Upper lobe of left lung (tissue), 6 donors: ENCODE measurements at regions not wholly inside any gene's neighbourhood (a gene's known extent, or its start where the extent isn't known, plus 50 kb on each side); places are given as distances from the start of the nearest gene placed in this dataset.
A peak's percentile ranks its signal among the peaks of the same experiment; 100 is the strongest.

ENCODE experiments used
- ATAC-seq, 2 donors: fragments of 200-7000 bp; cut with Tn5 transposase; one replicate each; pipeline ENCODE4 v1.9.1; 2022; ENCODE audit warnings: mild to moderate bottlenecking in 2 of 2, moderate library complexity in 2 of 2; ENCODE audit not compliant: low FRiP score in 2 of 2
- DNase-seq, 2 donors: peaks; one replicate each; pipeline ENCODE4 v3.0.0-alpha.2; 2019 to 2020
- H3K27ac ChIP-seq, 4 donors: fragments of 200-600 bp; sonication (generic); one replicate each; pipeline ENCODE4 v1.5.1; 2016 to 2019
- H3K27me3 ChIP-seq, 4 donors: fragments of 200-600 bp; sonication (generic); one replicate each; pipeline ENCODE4 v1.5.1; 2017 to 2019
- H3K36me3 ChIP-seq, 4 donors: fragments of 200-600 bp; sonication (generic); one replicate each; pipeline ENCODE4 v1.5.1; 2016 to 2019
- H3K4me1 ChIP-seq, 4 donors: fragments of 200-600 bp; sonication (generic); one replicate each; pipeline ENCODE4 v1.5.1; 2018 to 2019
- H3K4me3 ChIP-seq, 4 donors: fragments of 200-600 bp; sonication (generic); one replicate each; pipeline ENCODE4 v1.5.1; 2017 to 2019; ENCODE audit warnings: mild to moderate bottlenecking in 2 of 4, moderate library complexity in 1 of 4
- H3K9me3 ChIP-seq, 4 donors: fragments of 200-600 bp; sonication (generic); one replicate each; pipeline ENCODE4 v1.5.1; 2018 to 2019
- CTCF ChIP-seq, 6 experiments: fragments of 450-650 bp in 4 of 6; fragments of 200-600 bp in 2 of 6; sonication (generic) in 2 of 6; IDR thresholded peaks; one replicate each; pipeline ENCODE4 v1.5.1; 2016 to 2019; ENCODE audit warnings: antibody characterized with exemption in 6 of 6
- EP300 ChIP-seq, 4 donors: sonication (generic); formaldehyde crosslinking; IDR thresholded peaks; one replicate each; pipeline ENCODE4 v1.5.1; 2017; ENCODE audit warnings: antibody characterized with exemption in 4 of 4, control low read depth in 2 of 4
- POLR2A ChIP-seq, 4 donors: fragments of 450-650 bp; IDR thresholded peaks; one replicate each; pipeline ENCODE4 v1.5.1; 2016 to 2017; ENCODE audit warnings: antibody characterized with exemption in 4 of 4, mild to moderate bottlenecking in 2 of 4
- POLR2AphosphoS5 ChIP-seq, 2 donors: sonication (generic); formaldehyde crosslinking; IDR thresholded peaks; one replicate each; pipeline ENCODE4 v1.5.1; 2017; ENCODE audit warnings: antibody characterized with exemption in 2 of 2
- WGBS, 2 donors: methylation state at CpG; one replicate each; pipeline ENCODE4 v1.1.5; 2017 to 2018; 5-methylcytosine and 5-hydroxymethylcytosine counted together
- donor health status: DM: no; HTN: no; CAD: no; lungs with moderate emphysema.
- donor health status: DM: no; HTN: yes; CAD: no; lungs with severe emphysema.

DNA sequence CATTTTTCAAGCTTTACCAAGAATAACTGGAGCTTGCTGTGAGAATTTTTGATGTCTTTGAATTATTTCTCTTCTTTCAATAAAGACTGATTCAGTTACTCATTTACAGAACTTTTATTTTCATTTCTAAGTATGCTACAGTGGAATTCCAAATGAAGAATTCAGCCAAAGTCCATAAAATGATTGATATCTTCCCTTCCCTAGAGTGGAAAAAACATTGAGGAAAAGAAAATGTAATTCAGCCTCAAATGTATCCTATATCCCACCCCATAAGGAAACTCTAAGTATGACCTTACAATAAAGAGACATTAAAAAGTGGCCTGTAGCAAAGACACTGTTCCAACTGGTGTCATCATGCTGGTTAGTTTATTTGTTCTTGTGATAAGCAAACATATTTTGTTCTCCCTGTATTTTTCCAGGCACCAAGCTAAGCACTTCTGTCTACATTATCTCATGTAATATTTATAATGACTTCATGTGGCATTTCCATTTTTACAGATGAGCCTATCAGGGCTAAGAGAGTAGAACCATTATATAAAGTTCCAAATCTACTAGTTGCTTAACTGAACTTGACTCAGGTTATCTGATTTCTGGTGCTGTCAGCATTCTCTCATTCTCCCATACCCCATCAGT is 450.4 kb downstream of the NEBL start:
- DNase-seq, result no peak
- TF ChIP-seq POLR2AphosphoS5 (IDR thresholded peaks at IDR 0.05) (no peak), EP300 (IDR thresholded peaks at IDR 0.05) (no peak), POLR2A (IDR thresholded peaks at IDR 0.05) (no peak), CTCF (IDR thresholded peaks at IDR 0.05) (no peak)
- Histone ChIP-seq H3K9me3 (no peaks in the 10 kb centered on the region), H3K27ac (no peak overlapping the region), H3K4me3 (no peak overlapping the region), H3K27me3 (no peaks in the 10 kb centered on the region), H3K36me3 (no peaks in the 10 kb centered on the region), H3K4me1 (no peaks in the 10 kb centered on the region)
- no peak for ATAC-seq

- no peak for TF ChIP-seq POLR2A (IDR thresholded peaks at IDR 0.05)
- no peak for TF ChIP-seq POLR2AphosphoS5 (IDR thresholded peaks at IDR 0.05)
- no peak for TF ChIP-seq EP300 (IDR thresholded peaks at IDR 0.05)
- no peak for TF ChIP-seq CTCF (IDR thresholded peaks at IDR 0.05)
- Histone ChIP-seq H3K27ac (no peak overlapping the region), H3K36me3 (no peaks in the 10 kb centered on the region), H3K9me3 (no peaks in the 10 kb centered on the region), H3K27me3 (no peaks in the 10 kb centered on the region), H3K4me1 (no peaks in the 10 kb centered on the region), H3K4me3 (no peak overlapping the region)
- DNase-seq (no peak), ATAC-seq (no peak)
These were observed 454.0 kb downstream of the NEBL start for GRCh38 chr10:20443094-20443493.

- DNase-seq (no peak), ATAC-seq (no peak)
- Histone ChIP-seq H3K36me3 (no peaks in the 10 kb centered on the region), H3K4me1 (no peaks in the 10 kb centered on the region), H3K27me3 (no peaks in the 10 kb centered on the region), H3K27ac (no peak overlapping the region), H3K9me3 (no peaks in the 10 kb centered on the region), H3K4me3 (no peak overlapping the region)
- 63 to 75% methylated on average over 2 of the region's 2 CpGs for WGBS, 2 donors
- TF ChIP-seq EP300 (IDR thresholded peaks at IDR 0.05), result no peak
- no peak for TF ChIP-seq CTCF (IDR thresholded peaks at IDR 0.05)
- TF ChIP-seq POLR2AphosphoS5 (IDR thresholded peaks at IDR 0.05), result no peak
- no peak for TF ChIP-seq POLR2A (IDR thresholded peaks at IDR 0.05)
These were observed 467.4 kb downstream of the NEBL start for GRCh38 chr10:20429742-20430141.

DNA sequence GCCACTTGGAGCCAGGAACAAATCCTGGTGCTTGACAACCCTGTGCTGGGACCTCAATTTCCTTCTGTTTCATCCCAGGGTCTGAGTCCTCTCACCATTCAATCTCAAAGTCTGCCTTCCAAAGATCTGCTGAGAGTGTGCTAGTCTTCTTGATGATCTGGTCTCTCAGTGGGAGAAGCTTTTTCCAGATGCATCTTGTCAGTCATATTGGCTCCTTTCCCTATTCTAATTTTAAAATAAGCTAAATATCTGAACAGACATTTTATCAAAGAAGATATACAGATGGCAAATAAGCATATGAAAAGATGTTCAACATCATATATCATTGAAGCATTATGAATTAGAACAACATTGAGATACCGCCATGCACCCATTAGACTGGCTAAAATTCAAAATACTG is 469.3 kb downstream of the NEBL start:
- no peaks in the 10 kb centered on the region for H3K36me3 ChIP-seq
- no peak for TF ChIP-seq POLR2A (IDR thresholded peaks at IDR 0.05)
- TF ChIP-seq EP300 (IDR thresholded peaks at IDR 0.05), result no peak
- no peak for TF ChIP-seq POLR2AphosphoS5 (IDR thresholded peaks at IDR 0.05)
- TF ChIP-seq CTCF (IDR thresholded peaks at IDR 0.05), result no peak
- no peaks in the 10 kb centered on the region for H3K27me3 ChIP-seq
- DNase-seq (no peak), ATAC-seq (peak in 1 of 2 donors; percentile 11)
- no peaks in the 10 kb centered on the region for H3K4me1 ChIP-seq
- H3K4me3 ChIP-seq, result no peak overlapping the region
- H3K27ac ChIP-seq, result no peak overlapping the region
- H3K9me3 ChIP-seq, result no peaks in the 10 kb centered on the region
- 85 to 89% methylated on average over 1 of the region's 1 CpG for WGBS, 2 donors

- Histone ChIP-seq H3K9me3 (peaks cover 0 to 3% (median 0%) of the 10 kb centered on the region in 4 donors), H3K4me1 (no peaks in the 10 kb centered on the region), H3K36me3 (no peaks in the 10 kb centered on the region), H3K4me3 (no peak overlapping the region), H3K27me3 (no peaks in the 10 kb centered on the region), H3K27ac (no peak overlapping the region)
- ATAC-seq, result no peak
- DNase-seq, result no peak
- TF ChIP-seq POLR2AphosphoS5 (IDR thresholded peaks at IDR 0.05) (no peak), POLR2A (IDR thresholded peaks at IDR 0.05) (no peak), EP300 (IDR thresholded peaks at IDR 0.05) (no peak), CTCF (IDR thresholded peaks at IDR 0.05) (no peak)
- WGBS, 2 donors, result 5 to 14% methylated on average over 3 of the region's 3 CpGs
These were observed 478.8 kb downstream of the NEBL start for GRCh38 chr10:20418286-20418685.
